COLO829 (cell line): ENCODE measurements at regions not wholly inside any gene's neighbourhood (a gene's known extent, or its start where the extent isn't known, plus 50 kb on each side); places are given as distances from the start of the nearest gene placed in this dataset.

ENCODE experiments used
- DNase-seq: peaks from one replicate; pipeline ENCODE4 v3.0.0; 2012; ENCODE audit warnings: low spot score

DNA sequence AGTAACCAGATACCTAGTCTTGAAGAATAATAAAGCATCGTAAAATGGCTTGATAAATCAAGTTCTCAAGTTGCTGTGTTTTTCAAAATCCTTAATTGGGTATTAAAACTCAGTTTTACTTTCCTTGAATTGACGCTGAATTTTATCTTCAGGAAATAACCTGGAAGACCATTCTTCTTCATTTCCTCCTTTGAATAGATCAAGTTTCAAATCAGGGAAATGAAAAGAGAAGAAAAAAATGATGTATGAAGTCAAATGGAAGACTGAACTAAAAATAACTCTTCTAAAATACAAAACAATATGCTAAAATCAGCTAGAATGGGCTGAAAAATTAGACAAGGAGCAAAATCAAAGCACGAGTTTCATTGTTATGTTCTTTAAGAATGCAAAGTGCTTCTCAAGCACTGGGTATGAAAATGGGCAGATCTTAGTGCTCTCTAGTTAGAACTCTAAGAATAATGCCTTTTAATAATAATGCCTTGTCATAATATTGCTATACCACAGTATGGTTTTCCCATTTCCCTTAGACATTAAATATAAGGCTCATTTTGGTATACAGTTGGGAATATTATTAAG, 54.6 kb upstream of the CLEC14A start:
- DNase-seq, result no peak

DNA sequence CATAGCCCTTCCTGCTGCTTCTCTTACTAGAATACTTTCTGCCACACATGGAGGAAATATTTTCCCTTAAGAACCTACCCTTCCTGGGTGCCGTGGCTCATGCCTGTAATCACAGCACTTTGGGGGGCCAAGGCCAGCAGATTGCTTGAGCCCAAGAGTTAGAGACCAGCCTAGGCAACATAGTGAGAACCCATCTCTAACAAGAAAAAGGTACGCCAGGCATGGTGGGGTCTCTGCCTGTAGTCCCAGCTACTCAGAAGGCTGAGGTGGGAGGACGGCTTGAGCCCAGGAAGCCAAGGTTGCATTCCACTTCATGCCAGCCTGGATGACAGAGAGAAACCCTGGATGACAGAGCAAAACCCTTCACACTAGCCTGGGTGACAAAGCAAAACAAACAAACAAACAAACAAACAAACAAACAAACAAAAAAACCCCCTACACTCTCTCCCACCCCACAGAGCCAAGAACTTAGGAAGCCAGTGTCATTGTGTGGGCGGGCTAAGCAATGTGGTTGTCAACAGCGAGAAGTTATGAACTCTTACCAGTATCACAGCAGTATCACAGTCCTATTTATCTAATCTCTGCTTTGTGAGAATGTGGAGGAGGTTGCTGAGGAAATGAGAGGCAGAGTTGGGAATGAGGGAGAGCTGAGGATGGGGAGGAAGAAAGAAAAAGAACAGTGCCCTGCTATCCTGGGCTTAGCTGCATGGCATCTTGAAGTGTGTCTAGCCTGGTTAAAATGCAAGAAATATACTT, 53.8 kb upstream of the CLEC14A start:
- no peak for DNase-seq
